HCT116 (cell line): ENCODE measurements at regions not wholly inside any gene's neighbourhood (a gene's known extent, or its start where the extent isn't known, plus 50 kb on each side); places are given as distances from the start of the nearest gene placed in this dataset.

ENCODE experiments used
- ATAC-seq: fragments of 200-7000 bp; cut with Tn5 transposase; 2 replicates; pipeline ENCODE4 v1.9.1; 2020; ENCODE audit warnings: mild to moderate bottlenecking, moderate library complexity
- BruUV-seq: library from RNA; stranded (reverse); fragments of 400-500 nt; replicated peaks from 2 replicates; lab custom pipeline; 2021; lab: Mats Ljungman, UMichigan
- CTCF ChIA-PET: fragments of 300-600 bp; sonication (Branson Sonifier 250); formaldehyde crosslinking; loops from one replicate; lab custom pipeline; 2021; ENCODE audit warnings: antibody characterized with exemption; lab: Charles Lee
- POLR2A ChIA-PET: fragments of 300-600, 350-600 bp; sonication (Branson Sonifier 250); formaldehyde crosslinking; loops from one replicate; lab custom pipeline; 2021; ENCODE audit warnings: antibody characterized with exemption; lab: Charles Lee
- RAD21 ChIA-PET, 2 experiments: fragments of 300-600 bp; sonication (Branson Sonifier 250); formaldehyde crosslinking; loops; one replicate each; lab custom pipeline; 2023; ENCODE audit warnings: low total read pairs in 2 of 2; ENCODE audit not compliant: uncharacterized antibody in 2 of 2, unreplicated experiment in 2 of 2, low non-redundant PET in 1 of 2; lab: Charles Lee
- DNase-seq: peaks from one replicate; pipeline ENCODE4 v3.0.0-alpha.2; 2010; ENCODE audit warnings: low read depth, low spot score
- H2AFZ ChIP-seq: fragments of 200-600 bp; shearing (Covaris generic), sonication (generic); 2 replicates; pipeline ENCODE4 v1.6.1; 2017; ENCODE audit warnings: low read depth, mixed run types, mixed read lengths, antibody characterized with exemption, low read length; ENCODE audit not compliant: poor library complexity, severe bottlenecking
- H3K27ac ChIP-seq: 2 replicates; pipeline ENCODE4 v1.5.1; 2012; ENCODE audit warnings: low read depth, low read length
- H3K27me3 ChIP-seq: fragments of 200-600 bp; sonication (generic); 2 replicates; pipeline ENCODE4 v1.6.1; 2016; ENCODE audit warnings: mixed run types, low read length, mixed read lengths; ENCODE audit not compliant: insufficient read depth
- H3K36me3 ChIP-seq, 2 experiments: fragments of 200-500 bp in 1 of 2; fragments of 200-600 bp in 1 of 2; sonication (Bioruptor generic) in 1 of 2; sonication (generic) in 1 of 2; 2 replicates each; pipeline versions ENCODE4 v1.5.1 to v1.6.1; 2014 to 2016; ENCODE audit warnings: low read length in 2 of 2, inconsistent platforms in 1 of 2, mixed read lengths in 1 of 2, mixed run types in 1 of 2; ENCODE audit not compliant: insufficient read depth in 2 of 2, control insufficient read depth in 1 of 2
- H3K4me1 ChIP-seq, 2 experiments: fragments of 200-600 bp in 1 of 2; sonication (generic) in 1 of 2; 2 replicates each; pipeline versions ENCODE4 v1.5.1 to v1.6.1; 2012 to 2017; ENCODE audit warnings: low read length in 2 of 2, inconsistent platforms in 1 of 2, mild to moderate bottlenecking in 1 of 2, mixed read lengths in 1 of 2, mixed run types in 1 of 2, moderate library complexity in 1 of 2; ENCODE audit not compliant: insufficient read depth in 2 of 2, control insufficient read depth in 1 of 2
- H3K4me2 ChIP-seq: fragments of 200-600 bp; sonication (generic); 2 replicates; pipeline ENCODE4 v1.6.1; 2017; ENCODE audit warnings: mixed run types, low read length, mixed read lengths
- H3K4me3 ChIP-seq, 2 experiments: fragments of 200-600 bp in 1 of 2; sonication (generic) in 1 of 2; replicated peaks in 1 of 2; 2 replicates each; pipeline ENCODE4 v1.5.1; 2011 to 2016; ENCODE audit warnings: low read length in 2 of 2, control low read depth in 1 of 2, low read depth in 1 of 2, mild to moderate bottlenecking in 1 of 2, mixed read lengths in 1 of 2, mixed run types in 1 of 2
- H3K79me2 ChIP-seq: fragments of 200-600 bp; sonication (generic); 2 replicates; pipeline ENCODE4 v1.6.1; 2017; ENCODE audit warnings: mild to moderate bottlenecking, mixed run types, low read length, moderate library complexity, mixed read lengths; ENCODE audit not compliant: insufficient read depth
- H3K9ac ChIP-seq: fragments of 200-600 bp; sonication (generic); 2 replicates; pipeline ENCODE4 v1.6.1; 2016; ENCODE audit warnings: low read length, mixed read lengths
- H3K9me2 ChIP-seq: fragments of 200-600 bp; sonication (generic), shearing (Covaris generic); 2 replicates; pipeline ENCODE4 v1.6.1; 2017; ENCODE audit warnings: mixed run types, mild to moderate bottlenecking, moderate library complexity; ENCODE audit not compliant: insufficient read depth
- H3K9me3 ChIP-seq, 2 experiments: fragments of 200-500 bp in 1 of 2; fragments of 200-600 bp in 1 of 2; sonication (Bioruptor generic) in 1 of 2; sonication (generic) in 1 of 2; 2 replicates each; pipeline ENCODE4 v1.6.1; 2014 to 2017; ENCODE audit warnings: low read length in 2 of 2, mixed read lengths in 2 of 2, inconsistent platforms in 1 of 2, low read depth in 1 of 2, mild to moderate bottlenecking in 1 of 2, mixed run types in 1 of 2, moderate library complexity in 1 of 2; ENCODE audit not compliant: control insufficient read depth in 1 of 2, insufficient read depth in 1 of 2
- H4K20me1 ChIP-seq: fragments of 200-600 bp; sonication (generic), shearing (Covaris generic); 2 replicates; pipeline ENCODE4 v1.6.1; 2017; ENCODE audit warnings: mixed run types, mild to moderate bottlenecking, moderate library complexity; ENCODE audit not compliant: insufficient read depth
- ATF3 ChIP-seq: IDR thresholded peaks from 2 replicates; pipeline ENCODE4 v1.6.1; 2012
- CEBPB ChIP-seq: IDR thresholded peaks from 2 replicates; pipeline ENCODE4 v1.6.1; 2012; ENCODE audit warnings: low read depth
- FOSL1 ChIP-seq: IDR thresholded peaks from 2 replicates; pipeline ENCODE4 v1.6.1; 2012; ENCODE audit warnings: low read depth
- JUND ChIP-seq: IDR thresholded peaks from 2 replicates; pipeline ENCODE4 v1.6.1; 2012
- POLR2A ChIP-seq: IDR thresholded peaks from 2 replicates; pipeline ENCODE4 v1.7.0; 2011; ENCODE audit warnings: borderline replicate concordance; ENCODE audit not compliant: insufficient read depth, insufficient read length; ENCODE audit errors: extremely low read depth
- POLR2AphosphoS5 ChIP-seq: IDR thresholded peaks from 2 replicates; pipeline ENCODE4 v1.6.1; 2011; ENCODE audit warnings: mild to moderate bottlenecking, low read depth, low read length, moderate library complexity
- RAD21 ChIP-seq: IDR thresholded peaks from 2 replicates; pipeline ENCODE4 v1.6.1; 2012; ENCODE audit warnings: low read depth, mild to moderate bottlenecking
- SIN3A ChIP-seq: IDR thresholded peaks from 2 replicates; pipeline ENCODE4 v1.6.1; 2012; ENCODE audit warnings: low read depth
- ZBTB33 ChIP-seq: IDR thresholded peaks from 2 replicates; pipeline ENCODE4 v1.6.1; 2011; ENCODE audit warnings: mild to moderate bottlenecking, low read length, moderate library complexity; ENCODE audit not compliant: insufficient replicate concordance; ENCODE audit errors: extremely low read depth
- ZFX ChIP-seq: fragments of 450-650 bp; IDR thresholded peaks from 2 replicates; pipeline ENCODE4 v1.6.1; 2017
- ZNF274 ChIP-seq: fragments of 200-500 bp; sonication (Bioruptor generic); IDR thresholded peaks from 2 replicates; pipeline ENCODE4 v1.6.1; 2014; ENCODE audit warnings: mild to moderate bottlenecking, low read depth, low read length, inconsistent platforms
- intact Hi-C: fragments of 100-400 bp; cut with micrococcal nuclease; formaldehyde crosslinking; loops from 2 replicates; pipeline ENCODE4 v1.10.0; 2022

GRCh38 chr2:217325251-217325650 is 465.4 kb upstream of the TNP1 start:
- H2AFZ ChIP-seq, result no peak overlapping the region
- H3K79me2 ChIP-seq, result no peaks in the 10 kb centered on the region
- no TSS peak for BruUV-seq
- no peaks in the 10 kb centered on the region for H3K4me1 ChIP-seq
- no peak overlapping the region for H3K4me2 ChIP-seq
- no peaks in the 10 kb centered on the region for H3K9me3 ChIP-seq
- RAD21 ChIA-PET, result no interaction called here
- no peaks in the 10 kb centered on the region for H4K20me1 ChIP-seq
- H3K9ac ChIP-seq, result no peak overlapping the region
- DNase-seq, result no peak
- CTCF ChIA-PET, result no interaction called here
- intact Hi-C loops, result no loop called here
- TF ChIP-seq JUND (no peak), ZFX (no peak), ZNF274 (no peak), RAD21 (no peak), POLR2AphosphoS5 (no peak), FOSL1 (no peak)
- H3K4me3 ChIP-seq, result no peak overlapping the region
- POLR2A ChIA-PET, result no interaction called here
- ATAC-seq, result no peak
- H3K27ac ChIP-seq, result no peak overlapping the region
- H3K9me2 ChIP-seq, result no peaks in the 10 kb centered on the region
- H3K27me3 ChIP-seq, result peaks cover 39% of the 10 kb centered on the region
- H3K36me3 ChIP-seq, result no peaks in the 10 kb centered on the region

DNA sequence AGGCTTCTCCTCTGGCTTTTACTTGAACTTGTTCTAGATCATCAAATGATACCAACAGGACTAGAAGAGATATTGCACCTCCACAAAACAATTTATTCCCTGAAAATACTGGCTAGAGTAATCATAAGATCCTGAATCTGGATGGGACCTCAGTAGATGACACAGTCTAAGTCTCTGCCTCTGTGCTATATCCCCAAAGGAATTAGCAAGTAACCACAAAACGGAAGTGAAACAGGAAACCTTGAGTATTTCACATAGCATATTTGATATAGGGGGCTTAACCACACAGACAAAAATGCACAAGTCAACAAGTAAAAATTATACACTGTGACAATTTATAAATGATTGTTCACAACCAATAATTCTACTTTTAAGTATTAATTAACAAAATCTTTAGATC is 456.9 kb upstream of the TNP1 start:
- H3K27ac ChIP-seq, result no peak overlapping the region
- ATAC-seq (no peak), DNase-seq (no peak)
- ChIA-PET CTCF (no interaction called here), POLR2A (no interaction called here), RAD21 (no interaction called here)
- no peaks in the 10 kb centered on the region for H3K9me3 ChIP-seq
- H3K27me3 ChIP-seq, result peaks cover 50% of the 10 kb centered on the region
- no TSS peak for BruUV-seq
- H4K20me1 ChIP-seq, result no peaks in the 10 kb centered on the region
- no peaks in the 10 kb centered on the region for H3K36me3 ChIP-seq
- H3K79me2 ChIP-seq, result no peaks in the 10 kb centered on the region
- no peak overlapping the region for H3K4me3 ChIP-seq
- TF ChIP-seq ZBTB33, result no peak
- TF ChIP-seq ZFX, result no peak
- no peak for TF ChIP-seq POLR2A
- TF ChIP-seq POLR2AphosphoS5, result no peak
- TF ChIP-seq SIN3A, result no peak
- no peak for TF ChIP-seq CEBPB
- no peak for TF ChIP-seq ATF3
- H3K4me2 ChIP-seq, result no peak overlapping the region
- intact Hi-C loops, result no loop called here
- no peaks in the 10 kb centered on the region for H3K4me1 ChIP-seq
- H3K9ac ChIP-seq, result no peak overlapping the region
- no peak overlapping the region for H2AFZ ChIP-seq
- no peaks in the 10 kb centered on the region for H3K9me2 ChIP-seq
